H1 (cell line): ENCODE measurements at regions not wholly inside any gene's neighbourhood (a gene's known extent, or its start where the extent isn't known, plus 50 kb on each side); places are given as distances from the start of the nearest gene placed in this dataset.

Source experiments
- CTCF ChIA-PET: fragments of 300-600 bp; sonication (Branson Sonifier 250); formaldehyde crosslinking; loops from one replicate; lab custom pipeline; 2021; ENCODE audit not compliant: partially characterized antibody; lab: Charles Lee
- POLR2A ChIA-PET: fragments of 300-600 bp; sonication (Branson Sonifier 250); formaldehyde crosslinking; loops from one replicate; lab custom pipeline; 2021; ENCODE audit warnings: inconsistent platforms; ENCODE audit not compliant: partially characterized antibody; lab: Charles Lee
- DNase-seq, 2 experiments: peaks; one replicate each; pipeline versions ENCODE4 v3.0.0 to v3.0.0-alpha.2; 2010 to 2022; ENCODE audit warnings: low spot score in 2 of 2, low read depth in 1 of 2, mixed read lengths in 1 of 2
- FAIRE-seq: peaks from 2 replicates; lab custom pipeline; 2011; peaks lifted over from hg19 to GRCh38; lab: Jason Lieb, UNC
- H2AFZ ChIP-seq: 2 replicates; pipeline ENCODE4 v1.8.1; 2012; ENCODE audit warnings: low read length, inconsistent platforms
- H2AK5ac ChIP-seq: 2 replicates; pipeline ENCODE4 v1.6.1; 2013; ENCODE audit warnings: low read depth, low read length
- H2BK120ac ChIP-seq: replicated peaks from 2 replicates; pipeline ENCODE3; 2013; ENCODE audit warnings: low read depth, low read length, inconsistent platforms
- H2BK12ac ChIP-seq: 2 replicates; pipeline ENCODE4 v1.6.1; 2013; ENCODE audit warnings: low read depth, low read length
- H2BK15ac ChIP-seq: 2 replicates; pipeline ENCODE4 v1.6.1; 2013; ENCODE audit warnings: low read length
- H2BK20ac ChIP-seq: 2 replicates; pipeline ENCODE4 v1.6.1; 2013; ENCODE audit warnings: low read length
- H2BK5ac ChIP-seq: 2 replicates; pipeline ENCODE4 v1.6.1; 2013; ENCODE audit warnings: low read depth, low read length
- H3K14ac ChIP-seq: 2 replicates; pipeline ENCODE4 v1.6.1; 2013; ENCODE audit warnings: inconsistent platforms; ENCODE audit not compliant: insufficient read length
- H3K18ac ChIP-seq: 2 replicates; pipeline ENCODE4 v1.6.1; 2013; ENCODE audit warnings: low read length; ENCODE audit errors: extremely low read depth
- H3K23ac ChIP-seq: 2 replicates; pipeline ENCODE4 v1.6.1; 2013; ENCODE audit warnings: inconsistent platforms; ENCODE audit not compliant: insufficient read length
- H3K23me2 ChIP-seq: 2 replicates; pipeline ENCODE4 v1.6.1; 2013; ENCODE audit warnings: low read depth, low read length
- H3K27ac ChIP-seq: 2 replicates; pipeline ENCODE4 v1.6.1; 2011; ENCODE audit warnings: low read depth, low read length, inconsistent platforms
- H3K27me3 ChIP-seq, 4 experiments: replicated peaks in 1 of 4; 1 replicate in 1 of 4; 2 replicates in 3 of 4; pipeline versions ENCODE4 v1.6.1 to v1.8.1; 2011 to 2013; ENCODE audit warnings: low read length in 3 of 4, mild to moderate bottlenecking in 3 of 4, inconsistent platforms in 2 of 4, mixed read lengths in 2 of 4, moderate library complexity in 1 of 4; ENCODE audit not compliant: control insufficient read depth in 3 of 4, insufficient read depth in 3 of 4; ENCODE audit errors: extremely low read depth in 1 of 4
- H3K36me3 ChIP-seq, 4 experiments: 2 replicates each; pipeline versions ENCODE4 v1.6.1 to v1.8.1; 2011 to 2013; ENCODE audit warnings: mild to moderate bottlenecking in 4 of 4, low read length in 3 of 4, moderate library complexity in 2 of 4, control low read depth in 1 of 4, inconsistent platforms in 1 of 4; ENCODE audit not compliant: insufficient read depth in 4 of 4, control insufficient read depth in 2 of 4
- H3K4ac ChIP-seq: replicated peaks from 2 replicates; pipeline ENCODE3; 2013; ENCODE audit warnings: low read length, low read depth, mixed read lengths, inconsistent platforms; ENCODE audit not compliant: insufficient read length
- H3K4me1 ChIP-seq, 4 experiments: replicated peaks in 1 of 4; 1 replicate in 1 of 4; 2 replicates in 3 of 4; pipeline versions ENCODE4 v1.6.1 to v1.8.1; 2011 to 2013; ENCODE audit warnings: low read length in 3 of 4, inconsistent platforms in 2 of 4, mixed read lengths in 1 of 4; ENCODE audit not compliant: insufficient read depth in 4 of 4, control insufficient read depth in 3 of 4
- H3K4me2 ChIP-seq, 2 experiments: 2 replicates each; pipeline versions ENCODE4 v1.6.1 to v1.8.1; 2011 to 2013; ENCODE audit warnings: low read depth in 2 of 2, low read length in 2 of 2, control low read depth in 1 of 2, inconsistent platforms in 1 of 2, mild to moderate bottlenecking in 1 of 2; ENCODE audit not compliant: insufficient read depth in 1 of 2
- H3K4me3 ChIP-seq, 4 experiments: fragments of 200-600, 300-600 bp in 1 of 4; sonication (generic), shearing (Covaris generic), sonication (Bioruptor Twin) in 1 of 4; 2 replicates each; pipeline versions ENCODE4 v1.5.1 to v1.8.1; 2011 to 2016; ENCODE audit warnings: low read length in 4 of 4, low read depth in 3 of 4, control low read depth in 2 of 4, inconsistent platforms in 2 of 4, mild to moderate bottlenecking in 2 of 4, mixed read lengths in 1 of 4, moderate library complexity in 1 of 4; ENCODE audit not compliant: insufficient read depth in 2 of 4; ENCODE audit errors: extremely low read depth in 1 of 4
- H3K56ac ChIP-seq: replicated peaks from 2 replicates; pipeline ENCODE3; 2013; ENCODE audit warnings: low read depth, mild to moderate bottlenecking, mixed read lengths, low read length, inconsistent platforms; ENCODE audit not compliant: insufficient read length
- H3K79me1 ChIP-seq: 2 replicates; pipeline ENCODE4 v1.6.1; 2013; ENCODE audit warnings: low read depth, low read length, control low read depth
- H3K79me2 ChIP-seq, 2 experiments: 2 replicates each; pipeline versions ENCODE4 v1.6.1 to v1.8.1; 2012 to 2013; ENCODE audit warnings: low read length in 2 of 2, mild to moderate bottlenecking in 2 of 2, inconsistent platforms in 1 of 2; ENCODE audit not compliant: insufficient read depth in 2 of 2, control insufficient read depth in 1 of 2
- H3K9ac ChIP-seq, 4 experiments: replicated peaks in 1 of 4; 1 replicate in 1 of 4; 2 replicates in 3 of 4; pipeline versions ENCODE4 v1.6.1 to v1.8.1; 2011 to 2013; ENCODE audit warnings: low read depth in 3 of 4, low read length in 3 of 4, control low read depth in 2 of 4, mild to moderate bottlenecking in 2 of 4, moderate library complexity in 2 of 4, inconsistent platforms in 1 of 4; ENCODE audit errors: extremely low read depth in 1 of 4
- H3K9me3 ChIP-seq, 2 experiments: 2 replicates each; pipeline versions ENCODE4 v1.6.1 to v1.8.1; 2012 to 2013; ENCODE audit warnings: mild to moderate bottlenecking in 2 of 2, moderate library complexity in 2 of 2, control low read depth in 1 of 2, inconsistent platforms in 1 of 2, low read depth in 1 of 2, low read length in 1 of 2, mixed read lengths in 1 of 2; ENCODE audit not compliant: insufficient read depth in 2 of 2
- H4K20me1 ChIP-seq, 2 experiments: replicated peaks in 1 of 2; 2 replicates each; pipeline versions ENCODE3 to v1.8.1; 2011 to 2013; ENCODE audit warnings: inconsistent platforms in 2 of 2, low read length in 2 of 2, mild to moderate bottlenecking in 1 of 2; ENCODE audit not compliant: insufficient read depth in 2 of 2, control insufficient read depth in 1 of 2
- H4K5ac ChIP-seq: 2 replicates; pipeline ENCODE4 v1.6.1; 2013; ENCODE audit warnings: low read length, low read depth, mixed read lengths, inconsistent platforms; ENCODE audit not compliant: insufficient read length
- H4K8ac ChIP-seq: 2 replicates; pipeline ENCODE4 v1.8.0; 2013; ENCODE audit warnings: mild to moderate bottlenecking, moderate library complexity, low read length, inconsistent platforms; ENCODE audit not compliant: insufficient read depth; ENCODE audit errors: extremely low read depth
- H4K91ac ChIP-seq: replicated peaks from 2 replicates; pipeline ENCODE3; 2013; ENCODE audit warnings: low read length, mixed read lengths, inconsistent platforms; ENCODE audit not compliant: insufficient read length
- ATF2 ChIP-seq: IDR thresholded peaks from 2 replicates; pipeline ENCODE4 v1.6.1; 2012; ENCODE audit warnings: low read length, inconsistent platforms
- GTF2F1 ChIP-seq: IDR thresholded peaks from 2 replicates; pipeline ENCODE4 v1.6.1; 2012; ENCODE audit warnings: low read depth, low read length, improper control_type of control experiment, borderline replicate concordance
- SAP30 ChIP-seq: fragments of 300-600 bp; sonication (generic); IDR thresholded peaks from 2 replicates; pipeline ENCODE4 v1.7.1; 2012; ENCODE audit warnings: low read length, moderate library complexity, mild to moderate bottlenecking, inconsistent platforms; ENCODE audit not compliant: insufficient read depth, insufficient replicate concordance
- YY1 ChIP-seq: IDR thresholded peaks from 2 replicates; pipeline ENCODE4 v1.6.1; 2011; ENCODE audit warnings: low read depth, mild to moderate bottlenecking, low read length
- WGBS, 2 experiments: shearing (Covaris generic) in 1 of 2; methylation state at CpG; one replicate each; pipeline versions ENCODE4 v1.1.6 to v1.1.7; 2013 to 2015; ENCODE audit warnings: low lambda C conversion rate in 2 of 2, mixed read lengths in 2 of 2, inconsistent platforms in 1 of 2, low coverage in 1 of 2, missing lambda C conversion rate in 1 of 2; ENCODE audit not compliant: insufficient replicate concordance in 2 of 2, insufficient coverage in 1 of 2, insufficient read length in 1 of 2; ENCODE audit errors: extremely low coverage in 1 of 2, missing lambda C conversion rate in 1 of 2; 5-methylcytosine and 5-hydroxymethylcytosine counted together

GRCh38 chrX:69094977-69095669 lies 70.1 kb downstream of the PJA1 start:
- Histone ChIP-seq H2AFZ (no peak overlapping the region), H3K79me2 (no peaks in the 10 kb centered on the region), H2BK20ac (no peak overlapping the region), H3K18ac (no peak overlapping the region), H3K23ac (no peak overlapping the region), H2BK12ac (no peak overlapping the region), H3K4ac (no peak overlapping the region), H4K91ac (no peak overlapping the region), H3K9ac (no peak overlapping the region), H4K8ac (no peak overlapping the region), H2BK5ac (no peak overlapping the region), H3K36me3 (no peaks in the 10 kb centered on the region), H3K23me2 (no peaks in the 10 kb centered on the region), H3K79me1 (no peaks in the 10 kb centered on the region), H3K27me3 (no peaks in the 10 kb centered on the region), H4K5ac (no peak overlapping the region), H3K14ac (no peak overlapping the region), H2AK5ac (no peak overlapping the region), H2BK120ac (no peak overlapping the region), H3K9me3 (no peaks in the 10 kb centered on the region), H3K56ac (no peak overlapping the region), H3K27ac (no peak overlapping the region), H4K20me1 (no peaks in the 10 kb centered on the region), H2BK15ac (no peak overlapping the region), H3K4me3 (no peak overlapping the region), H3K4me2 (no peak overlapping the region), H3K4me1 (0 out of 7 replicates have a peak, but pooled peaks cover 0 to 3% (median 1%) of the 10 kb centered on the region in 4 experiments)
- CTCF ChIA-PET = interaction anchor here (0.6 to 2.6 kb wide), 21 partner anchors 8 to 416 kb away, joined by 3 to 12 read pairs (median 5); no protein-coding TSS in a partner anchor
- TF ChIP-seq ATF2 (no peak), YY1 (no peak), GTF2F1 (no peak), SAP30 (no peak)
- FAIRE-seq = no peak
- POLR2A ChIA-PET = no interaction called here
- DNase-seq = no peak
- 80% methylated on average over 1 of the region's 3 CpGs; no CpG with 5 or more reads in 1 of the 2 experiments for WGBS, 2 experiments
